ENCODE measurements at regions not wholly inside any gene's neighbourhood (a gene's known extent, or its start where the extent isn't known, plus 50 kb on each side); places are given as distances from the start of the nearest gene placed in this dataset.

- Histone ChIP-seq H3K4me3 (ENCODE audit: low read depth, low read length) (peak overlapping the region; percentile 4), H3K36me3 (ENCODE audit: control insufficient read depth, insufficient read depth, low read length) (no peaks in the 10 kb centered on the region), H3K4me1 (peaks cover 29% of the 10 kb centered on the region), H3K79me2 (no peaks in the 10 kb centered on the region), H3K9ac (no peak overlapping the region), H3K27me3 (ENCODE audit: control insufficient read depth, insufficient read depth, low read length) (no peaks in the 10 kb centered on the region), H2AFZ (no peak overlapping the region), H3K4me2 (ENCODE audit: low read length) (peak overlapping the region; percentile 50), H3K27ac (peak overlapping the region; percentile 79), H3K9me3 (ENCODE audit: control insufficient read depth, low read length) (no peaks in the 10 kb centered on the region)
- no peak for TF ChIP-seq CTCF (IDR thresholded peaks at IDR 0.05)
Observed at GRCh38 chr2:211127501-211127900, 571.1 kb downstream of the CPS1 start.

GRCh38 chr2:211128287-211128686 is 571.9 kb downstream of the CPS1 start:
- peaks cover 29% of the 10 kb centered on the region for H3K4me1 ChIP-seq
- H2AFZ ChIP-seq = peak overlapping the region; percentile 25
- no peaks in the 10 kb centered on the region for H3K36me3 ChIP-seq (ENCODE audit: control insufficient read depth, insufficient read depth, low read length)
- H3K4me3 ChIP-seq (ENCODE audit: low read depth, low read length) = no peak overlapping the region
- no peak for TF ChIP-seq CTCF (IDR thresholded peaks at IDR 0.05)
- H3K4me2 ChIP-seq (ENCODE audit: low read length) = no peak overlapping the region
- H3K27me3 ChIP-seq (ENCODE audit: control insufficient read depth, insufficient read depth, low read length) = no peaks in the 10 kb centered on the region
- no peak overlapping the region for H3K9ac ChIP-seq
- peak overlapping the region; percentile 79 for H3K27ac ChIP-seq
- no peaks in the 10 kb centered on the region for H3K9me3 ChIP-seq (ENCODE audit: control insufficient read depth, low read length)
- H3K79me2 ChIP-seq = no peaks in the 10 kb centered on the region

- H3K27ac ChIP-seq = peak overlapping the region; percentile 59
- no peak overlapping the region for H3K4me2 ChIP-seq (ENCODE audit: low read length)
- no peak overlapping the region for H3K4me3 ChIP-seq (ENCODE audit: low read depth, low read length)
- H3K9ac ChIP-seq = no peak overlapping the region
- H3K79me2 ChIP-seq = no peaks in the 10 kb centered on the region
- H3K27me3 ChIP-seq (ENCODE audit: control insufficient read depth, insufficient read depth, low read length) = no peaks in the 10 kb centered on the region
- no peak for TF ChIP-seq CTCF (IDR thresholded peaks at IDR 0.05)
- H3K36me3 ChIP-seq (ENCODE audit: control insufficient read depth, insufficient read depth, low read length) = no peaks in the 10 kb centered on the region
- no peaks in the 10 kb centered on the region for H3K9me3 ChIP-seq (ENCODE audit: control insufficient read depth, low read length)
- no peak overlapping the region for H2AFZ ChIP-seq
- peaks cover 29% of the 10 kb centered on the region for H3K4me1 ChIP-seq
Observed at GRCh38 chr2:211129798-211130197, 573.4 kb downstream of the CPS1 start.

GRCh38 chr2:211132046-211132445 is 575.6 kb downstream of the CPS1 start:
- H3K4me2 ChIP-seq (ENCODE audit: low read length) = no peak overlapping the region
- H2AFZ ChIP-seq = peak overlapping the region; percentile 4
- H3K4me1 ChIP-seq = peaks cover 16% of the 10 kb centered on the region
- H3K27ac ChIP-seq = peak overlapping the region; percentile 59
- H3K9ac ChIP-seq = no peak overlapping the region
- no peaks in the 10 kb centered on the region for H3K27me3 ChIP-seq (ENCODE audit: control insufficient read depth, insufficient read depth, low read length)
- H3K79me2 ChIP-seq = no peaks in the 10 kb centered on the region
- no peaks in the 10 kb centered on the region for H3K9me3 ChIP-seq (ENCODE audit: control insufficient read depth, low read length)
- H3K36me3 ChIP-seq (ENCODE audit: control insufficient read depth, insufficient read depth, low read length) = no peaks in the 10 kb centered on the region
- no peak overlapping the region for H3K4me3 ChIP-seq (ENCODE audit: low read depth, low read length)
- no peak for TF ChIP-seq CTCF (IDR thresholded peaks at IDR 0.05)

GRCh38 chr2:211132573-211132972 is 576.2 kb downstream of the CPS1 start:
- Histone ChIP-seq H3K9me3 (ENCODE audit: control insufficient read depth, low read length) (no peaks in the 10 kb centered on the region), H3K27me3 (ENCODE audit: control insufficient read depth, insufficient read depth, low read length) (no peaks in the 10 kb centered on the region), H3K79me2 (no peaks in the 10 kb centered on the region), H3K4me1 (peaks cover 16% of the 10 kb centered on the region), H3K9ac (no peak overlapping the region), H3K27ac (no peak overlapping the region), H3K4me3 (ENCODE audit: low read depth, low read length) (no peak overlapping the region), H3K36me3 (ENCODE audit: control insufficient read depth, insufficient read depth, low read length) (no peaks in the 10 kb centered on the region), H2AFZ (no peak overlapping the region), H3K4me2 (ENCODE audit: low read length) (no peak overlapping the region)
- no peak for TF ChIP-seq CTCF (IDR thresholded peaks at IDR 0.05)
